ENCODE measurements at regions not wholly inside any gene's neighbourhood (a gene's known extent, or its start where the extent isn't known, plus 50 kb on each side); places are given as distances from the start of the nearest gene placed in this dataset.

DNA sequence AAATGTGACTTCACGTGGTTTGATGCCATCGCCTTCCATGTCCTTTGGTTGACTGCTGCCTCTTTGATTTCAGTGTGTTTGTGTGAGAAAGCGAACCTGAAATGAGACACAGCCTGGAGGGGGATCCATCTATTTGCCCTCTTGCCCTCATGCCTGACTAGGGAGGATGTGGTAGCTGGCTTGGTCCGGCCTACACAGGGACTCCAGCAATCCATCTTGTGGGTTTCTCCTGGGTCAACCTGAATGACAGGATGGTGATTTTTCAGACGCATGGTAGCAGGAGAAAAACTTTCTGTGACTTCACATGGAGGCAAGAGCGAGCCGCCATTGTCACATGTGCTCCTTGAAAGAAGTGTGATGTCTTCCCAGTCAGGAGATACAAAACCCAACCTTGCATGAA lies 117.9 kb upstream of the DNAH14 start:
- peaks cover 3% of the 10 kb centered on the region for H3K9me3 Mint-ChIP-seq (ENCODE audit: unreplicated experiment)
- no peaks in the 10 kb centered on the region for H3K27me3 Mint-ChIP-seq (ENCODE audit: unreplicated experiment)
- no peak for DNase-seq (ENCODE audit: extremely low spot score, unreplicated experiment)
- H3K4me1 Mint-ChIP-seq (ENCODE audit: unreplicated experiment), result no peaks in the 10 kb centered on the region
- H3K27ac Mint-ChIP-seq (ENCODE audit: unreplicated experiment), result no peak overlapping the region
- no peak overlapping the region for H3K4me3 Mint-ChIP-seq (ENCODE audit: unreplicated experiment)
- TF ChIP-seq, protein P1, sequence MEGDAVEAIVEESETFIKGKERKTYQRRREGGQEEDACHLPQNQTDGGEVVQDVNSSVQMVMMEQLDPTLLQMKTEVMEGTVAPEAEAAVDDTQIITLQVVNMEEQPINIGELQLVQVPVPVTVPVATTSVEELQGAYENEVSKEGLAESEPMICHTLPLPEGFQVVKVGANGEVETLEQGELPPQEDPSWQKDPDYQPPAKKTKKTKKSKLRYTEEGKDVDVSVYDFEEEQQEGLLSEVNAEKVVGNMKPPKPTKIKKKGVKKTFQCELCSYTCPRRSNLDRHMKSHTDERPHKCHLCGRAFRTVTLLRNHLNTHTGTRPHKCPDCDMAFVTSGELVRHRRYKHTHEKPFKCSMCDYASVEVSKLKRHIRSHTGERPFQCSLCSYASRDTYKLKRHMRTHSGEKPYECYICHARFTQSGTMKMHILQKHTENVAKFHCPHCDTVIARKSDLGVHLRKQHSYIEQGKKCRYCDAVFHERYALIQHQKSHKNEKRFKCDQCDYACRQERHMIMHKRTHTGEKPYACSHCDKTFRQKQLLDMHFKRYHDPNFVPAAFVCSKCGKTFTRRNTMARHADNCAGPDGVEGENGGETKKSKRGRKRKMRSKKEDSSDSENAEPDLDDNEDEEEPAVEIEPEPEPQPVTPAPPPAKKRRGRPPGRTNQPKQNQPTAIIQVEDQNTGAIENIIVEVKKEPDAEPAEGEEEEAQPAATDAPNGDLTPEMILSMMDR (IDR thresholded peaks at IDR 0.05), result no peak
- no peaks in the 10 kb centered on the region for H3K36me3 Mint-ChIP-seq (ENCODE audit: unreplicated experiment)

DNA sequence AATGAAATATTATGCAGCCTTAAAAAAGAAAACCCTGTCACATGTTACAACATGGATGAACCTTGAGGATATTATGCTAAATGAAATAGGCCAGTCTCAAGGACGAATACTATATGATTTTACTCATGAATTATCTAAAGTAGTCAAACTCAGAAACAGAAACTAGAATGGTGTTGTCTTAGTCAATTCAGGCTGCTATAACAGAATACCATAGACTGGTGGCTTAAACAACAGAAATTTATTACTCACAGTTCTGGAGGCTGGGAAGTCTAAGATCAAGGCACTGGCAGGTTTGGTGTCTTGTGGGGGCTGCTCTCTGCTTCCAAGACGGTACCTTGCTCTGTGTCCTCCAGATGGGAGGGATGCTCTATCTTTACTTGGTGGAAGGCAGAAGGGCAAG lies 113.8 kb upstream of the DNAH14 start:
- Mint-ChIP-seq H3K27ac (ENCODE audit: unreplicated experiment) (no peak overlapping the region), H3K36me3 (ENCODE audit: unreplicated experiment) (no peaks in the 10 kb centered on the region), H3K9me3 (ENCODE audit: unreplicated experiment) (peaks cover 3% of the 10 kb centered on the region), H3K27me3 (ENCODE audit: unreplicated experiment) (no peaks in the 10 kb centered on the region), H3K4me1 (ENCODE audit: unreplicated experiment) (no peaks in the 10 kb centered on the region), H3K4me3 (ENCODE audit: unreplicated experiment) (no peak overlapping the region)
- DNase-seq (ENCODE audit: extremely low spot score, unreplicated experiment), result no peak
- TF ChIP-seq, protein P1 (IDR thresholded peaks at IDR 0.05), result no peak

DNA sequence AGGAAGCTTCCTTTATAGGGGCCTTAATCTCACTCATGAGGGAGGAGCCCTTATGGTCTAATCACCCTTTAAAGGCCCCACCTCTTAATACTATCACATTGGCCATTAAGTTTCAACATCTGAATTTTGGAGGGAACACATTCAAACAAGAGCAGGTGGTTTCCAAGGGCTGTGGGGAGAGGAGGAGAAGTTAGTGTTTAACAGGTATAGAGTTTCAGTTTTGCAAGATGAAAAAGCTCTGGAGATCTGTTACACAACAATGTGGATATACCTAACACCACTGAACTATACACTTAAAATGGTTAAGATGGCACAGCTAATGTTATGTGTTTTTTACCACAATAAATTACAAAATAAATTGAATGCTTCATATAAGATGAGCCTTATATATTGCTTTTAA lies 113.4 kb upstream of the DNAH14 start:
- Mint-ChIP-seq H3K36me3 (ENCODE audit: unreplicated experiment) (no peaks in the 10 kb centered on the region), H3K9me3 (ENCODE audit: unreplicated experiment) (peaks cover 3% of the 10 kb centered on the region), H3K27me3 (ENCODE audit: unreplicated experiment) (no peaks in the 10 kb centered on the region), H3K4me3 (ENCODE audit: unreplicated experiment) (no peak overlapping the region), H3K27ac (ENCODE audit: unreplicated experiment) (no peak overlapping the region), H3K4me1 (ENCODE audit: unreplicated experiment) (no peaks in the 10 kb centered on the region)
- no peak for DNase-seq (ENCODE audit: extremely low spot score, unreplicated experiment)
- TF ChIP-seq, protein P1 (IDR thresholded peaks at IDR 0.05), result no peak

DNA sequence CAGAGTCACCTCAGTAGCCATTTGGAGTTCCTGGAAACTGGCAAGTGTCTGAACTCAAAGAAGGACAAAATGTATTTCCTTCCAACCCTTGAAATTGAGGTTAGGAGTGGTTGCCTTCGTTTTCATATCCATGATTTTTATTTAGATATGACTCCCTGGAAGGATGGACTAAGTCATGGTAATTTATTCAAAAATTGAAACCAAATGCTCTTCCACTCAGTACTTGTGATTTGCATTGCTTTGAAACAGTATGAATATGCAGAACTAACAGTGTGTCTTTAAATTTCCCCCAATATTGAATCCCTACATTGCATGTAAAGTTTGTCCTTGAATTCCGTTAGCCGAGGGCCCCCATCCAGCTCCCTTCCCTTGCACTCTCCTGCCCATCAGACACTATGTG lies 112.1 kb upstream of the DNAH14 start:
- H3K4me1 Mint-ChIP-seq (ENCODE audit: unreplicated experiment), result no peaks in the 10 kb centered on the region
- no peaks in the 10 kb centered on the region for H3K36me3 Mint-ChIP-seq (ENCODE audit: unreplicated experiment)
- no peak overlapping the region for H3K4me3 Mint-ChIP-seq (ENCODE audit: unreplicated experiment)
- no peak for DNase-seq (ENCODE audit: extremely low spot score, unreplicated experiment)
- peaks cover 3% of the 10 kb centered on the region for H3K9me3 Mint-ChIP-seq (ENCODE audit: unreplicated experiment)
- H3K27ac Mint-ChIP-seq (ENCODE audit: unreplicated experiment), result no peak overlapping the region
- H3K27me3 Mint-ChIP-seq (ENCODE audit: unreplicated experiment), result no peaks in the 10 kb centered on the region
- TF ChIP-seq, protein P1 (IDR thresholded peaks at IDR 0.05), result no peak

- no peak overlapping the region for H3K4me3 Mint-ChIP-seq (ENCODE audit: unreplicated experiment)
- no peak for DNase-seq (ENCODE audit: extremely low spot score, unreplicated experiment)
- H3K9me3 Mint-ChIP-seq (ENCODE audit: unreplicated experiment), result peaks cover 11% of the 10 kb centered on the region
- TF ChIP-seq, protein P1 (IDR thresholded peaks at IDR 0.05), result no peak
- H3K36me3 Mint-ChIP-seq (ENCODE audit: unreplicated experiment), result no peaks in the 10 kb centered on the region
- no peaks in the 10 kb centered on the region for H3K27me3 Mint-ChIP-seq (ENCODE audit: unreplicated experiment)
- H3K4me1 Mint-ChIP-seq (ENCODE audit: unreplicated experiment), result no peaks in the 10 kb centered on the region
- no peak overlapping the region for H3K27ac Mint-ChIP-seq (ENCODE audit: unreplicated experiment)
Measured at GRCh38 chr1:224819861-224820260, 109.6 kb upstream of the DNAH14 start.
